CD4-positive, alpha-beta T cell treated with Interleukin-15 for 1 hour (primary cell): ENCODE measurements at regions not wholly inside any gene's neighbourhood (a gene's known extent, or its start where the extent isn't known, plus 50 kb on each side); places are given as distances from the start of the nearest gene placed in this dataset.
"Not testable (repeated sequence)": the region's sequence is repeated elsewhere in the genome, so short reads cannot be mapped to it uniquely, and the experiment has no call there.

ENCODE experiments used
- DNase-seq: peaks from one replicate; pipeline ENCODE4 v3.0.0-alpha.2; 2020

- DNase-seq: no peak
Measured at GRCh38 chr1:56145581-56145980, 433.8 kb downstream of the PLPP3 start.

GRCh38 chr1:56142301-56142700 lies 437.1 kb downstream of the PLPP3 start:
- no peak for DNase-seq

- no peak for DNase-seq
Measured at GRCh38 chr1:56139836-56140235, 439.5 kb downstream of the PLPP3 start.

GRCh38 chr1:56137521-56138505 lies 441.6 kb downstream of the PLPP3 start:
- no peak for DNase-seq

- DNase-seq: no peak
Measured at GRCh38 chr1:56137090-56137489, 442.3 kb downstream of the PLPP3 start.

GRCh38 chr1:56135864-56136147 lies 443.6 kb downstream of the PLPP3 start:
- no peak for DNase-seq

- no peak for DNase-seq
Measured at GRCh38 chr1:56135069-56135863, 444.1 kb downstream of the PLPP3 start.

GRCh38 chr1:56133522-56134472 lies 445.6 kb downstream of the PLPP3 start:
- DNase-seq: no peak

- no peak for DNase-seq
Measured at GRCh38 chr1:56132520-56132919, 446.8 kb downstream of the PLPP3 start.

- DNase-seq: no peak
Measured at GRCh38 chr1:56129837-56130236, 449.5 kb downstream of the PLPP3 start.

GRCh38 chr1:56125316-56125715 lies 454.0 kb downstream of the PLPP3 start:
- no peak for DNase-seq

GRCh38 chr1:56123826-56124225 lies 455.5 kb downstream of the PLPP3 start:
- DNase-seq: no peak

- no peak for DNase-seq
Measured at GRCh38 chr1:56123421-56123820, 455.9 kb downstream of the PLPP3 start.

GRCh38 chr1:56120021-56120420 lies 459.3 kb downstream of the PLPP3 start:
- DNase-seq: no peak

GRCh38 chr1:56118676-56119075 lies 460.7 kb downstream of the PLPP3 start:
- not testable (repeated sequence) for DNase-seq

- DNase-seq: no peak
Measured at GRCh38 chr1:56115701-56116100, 463.7 kb downstream of the PLPP3 start.

GRCh38 chr1:56113679-56114078 lies 465.7 kb downstream of the PLPP3 start:
- no peak for DNase-seq

GRCh38 chr1:56107275-56107638 lies 472.1 kb downstream of the PLPP3 start:
- DNase-seq: no peak

GRCh38 chr1:56106531-56107274 lies 472.7 kb downstream of the PLPP3 start:
- no peak for DNase-seq

GRCh38 chr1:56105397-56105796 lies 474.0 kb downstream of the PLPP3 start:
- DNase-seq: no peak

GRCh38 chr1:56099766-56100265 lies 479.5 kb downstream of the PLPP3 start:
- DNase-seq: no peak

- DNase-seq: no peak
Measured at GRCh38 chr1:56098946-56099345, 480.4 kb downstream of the PLPP3 start.
